Sigmoid colon (tissue), 6 donors: ENCODE measurements at regions not wholly inside any gene's neighbourhood (a gene's known extent, or its start where the extent isn't known, plus 50 kb on each side); places are given as distances from the start of the nearest gene placed in this dataset.

Source experiments
- DNase-seq: peaks from one replicate; pipeline ENCODE4 v3.0.0-alpha.2; 2019
- H3K27ac ChIP-seq, 4 donors: fragments of 200-600 bp; sonication (generic); one replicate each; pipeline ENCODE4 v1.5.1; 2016 to 2019; ENCODE audit warnings: mild to moderate bottlenecking in 1 of 4
- H3K27me3 ChIP-seq, 3 donors: fragments of 200-600 bp; sonication (generic); one replicate each; pipeline ENCODE4 v1.5.1; 2019; ENCODE audit warnings: mild to moderate bottlenecking in 1 of 3
- H3K36me3 ChIP-seq, 4 donors: fragments of 200-600 bp; sonication (generic); one replicate each; pipeline ENCODE4 v1.5.1; 2016 to 2019
- H3K4me1 ChIP-seq, 4 donors: fragments of 200-600 bp; sonication (generic); one replicate each; pipeline ENCODE4 v1.5.1; 2017 to 2019
- H3K4me3 ChIP-seq, 4 donors: fragments of 200-600 bp; sonication (generic); one replicate each; pipeline ENCODE4 v1.5.1; 2017 to 2019; ENCODE audit warnings: mild to moderate bottlenecking in 2 of 4, moderate library complexity in 1 of 4
- H3K9me3 ChIP-seq, 4 donors: fragments of 200-600 bp in 3 of 4; sonication (generic) in 3 of 4; one replicate each; pipeline versions ENCODE4 v1.5.1 to v1.6.1; 2013 to 2019
- CTCF ChIP-seq, 4 experiments: fragments of 450-650 bp in 3 of 4; fragments of 200-600 bp in 1 of 4; IDR thresholded peaks; one replicate each; pipeline ENCODE4 v1.5.1; 2016 to 2019; ENCODE audit warnings: antibody characterized with exemption in 4 of 4, mild to moderate bottlenecking in 3 of 4, moderate library complexity in 2 of 4
- EP300 ChIP-seq, 4 donors: sonication (generic); formaldehyde crosslinking; IDR thresholded peaks; one replicate each; pipeline ENCODE4 v1.6.1; 2017; ENCODE audit warnings: antibody characterized with exemption in 4 of 4
- POLR2A ChIP-seq, 2 donors: fragments of 450-650 bp; IDR thresholded peaks; one replicate each; pipeline ENCODE4 v1.6.1; 2016; ENCODE audit warnings: antibody characterized with exemption in 2 of 2, mild to moderate bottlenecking in 2 of 2, moderate library complexity in 2 of 2
- POLR2AphosphoS5 ChIP-seq, 4 donors: sonication (generic); formaldehyde crosslinking; IDR thresholded peaks; one replicate each; pipeline ENCODE4 v1.6.1; 2017; ENCODE audit warnings: antibody characterized with exemption in 4 of 4
- WGBS, 2 donors: extraction: QIAGEN DNeasy Blood & Tissue Kit; methylation state at CpG; one replicate each; pipeline ENCODE4 v1.1.7; 2013; 5-methylcytosine and 5-hydroxymethylcytosine counted together
- intact Hi-C: fragments of 100-400 bp; cut with DNase I; formaldehyde crosslinking; loops from one replicate; pipeline ENCODE4 v1.15.1; 2023
- donor health status: healthy with polysubstance abuse.
- donor health status: healthy.

DNA sequence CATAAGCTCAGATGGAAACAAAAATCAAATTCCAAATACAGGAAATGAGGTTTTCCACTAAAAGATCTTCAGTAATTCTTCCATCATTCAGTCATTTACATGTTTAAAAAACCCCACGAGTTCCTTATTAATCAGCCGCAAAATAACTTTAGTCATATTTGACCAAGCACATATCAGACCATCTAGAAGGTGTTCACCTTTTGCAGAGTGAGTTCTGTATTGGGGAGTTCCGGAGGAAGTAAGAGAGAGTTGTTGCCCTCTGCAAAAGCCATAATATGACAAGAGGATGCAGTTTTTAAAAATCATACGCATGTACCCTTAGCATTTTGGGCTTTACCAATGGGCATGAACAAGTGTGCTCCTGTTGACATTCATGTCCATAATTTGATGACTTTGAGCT lies 61.6 kb downstream of the CCR1 start:
- no peak for DNase-seq
- TF ChIP-seq EP300 (IDR thresholded peaks at IDR 0.05) (no peak), CTCF (IDR thresholded peaks at IDR 0.05) (no peak), POLR2AphosphoS5 (IDR thresholded peaks at IDR 0.05) (no peak), POLR2A (IDR thresholded peaks at IDR 0.05) (no peak)

GRCh38 chr3:46146021-46146420 lies 62.1 kb downstream of the CCR1 start:
- Histone ChIP-seq H3K4me1 (no peaks in the 10 kb centered on the region), H3K36me3 (no peaks in the 10 kb centered on the region), H3K27ac (no peak overlapping the region), H3K27me3 (no peaks in the 10 kb centered on the region), H3K9me3 (no peaks in the 10 kb centered on the region), H3K4me3 (no peak overlapping the region)
- 41 to 49% methylated on average over 2 of the region's 2 CpGs for WGBS, 2 donors
- intact Hi-C loops: no loop called here
- no peak for DNase-seq
- TF ChIP-seq POLR2AphosphoS5 (IDR thresholded peaks at IDR 0.05) (no peak), POLR2A (IDR thresholded peaks at IDR 0.05) (no peak), CTCF (IDR thresholded peaks at IDR 0.05) (no peak), EP300 (IDR thresholded peaks at IDR 0.05) (no peak)

More for the DNA sequence above, 61.6 kb downstream of the CCR1 start:
- Histone ChIP-seq H3K27me3 (no peaks in the 10 kb centered on the region), H3K27ac (no peak overlapping the region), H3K4me3 (no peak overlapping the region), H3K4me1 (no peaks in the 10 kb centered on the region), H3K9me3 (no peaks in the 10 kb centered on the region), H3K36me3 (no peaks in the 10 kb centered on the region)
- intact Hi-C loops: no loop called here
- 84 to 87% methylated on average over 4 of the region's 4 CpGs for WGBS, 2 donors

DNA sequence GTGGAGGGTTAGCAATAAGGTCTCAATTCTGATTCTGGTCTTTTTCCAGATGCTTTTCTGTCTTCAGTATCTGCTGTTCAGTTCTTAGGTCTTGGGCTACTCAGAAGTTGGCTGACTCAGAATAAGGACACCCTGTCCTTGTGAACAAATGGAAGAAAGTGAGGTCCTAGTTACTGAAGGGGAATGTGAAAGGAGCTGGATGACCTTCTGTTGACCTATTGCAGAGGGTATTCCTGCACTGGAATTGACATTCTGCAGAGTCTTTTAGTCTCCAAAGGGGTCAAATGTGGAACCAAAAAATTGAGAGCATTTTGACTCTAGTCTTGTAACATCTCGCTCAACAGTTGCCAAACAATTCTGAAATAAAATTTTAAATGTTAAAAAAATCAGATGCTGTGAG lies 63.0 kb downstream of the CCR1 start:
- DNase-seq: no peak
- TF ChIP-seq POLR2AphosphoS5 (IDR thresholded peaks at IDR 0.05) (peak in 1 of 4 donors; percentile 42), EP300 (IDR thresholded peaks at IDR 0.05) (no peak), CTCF (IDR thresholded peaks at IDR 0.05) (no peak)
- H3K27me3 ChIP-seq: no peaks in the 10 kb centered on the region
- 97 to 98% methylated on average over 1 of the region's 1 CpG for WGBS, 2 donors
- no peak overlapping the region for H3K27ac ChIP-seq
- no peaks in the 10 kb centered on the region for H3K36me3 ChIP-seq
- H3K4me3 ChIP-seq: no peak overlapping the region
- intact Hi-C loops: no loop called here
- no peaks in the 10 kb centered on the region for H3K4me1 ChIP-seq
- H3K9me3 ChIP-seq: no peaks in the 10 kb centered on the region

GRCh38 chr3:46143951-46144473 lies 64.1 kb downstream of the CCR1 start:
- no peaks in the 10 kb centered on the region for H3K27me3 ChIP-seq
- DNase-seq: no peak
- no peaks in the 10 kb centered on the region for H3K4me1 ChIP-seq
- H3K27ac ChIP-seq: peak overlapping the region in 1 of 4 donors; percentile 14
- no peak overlapping the region for H3K4me3 ChIP-seq
- 70 to 71% methylated on average over 4 of the region's 4 CpGs for WGBS, 2 donors
- TF ChIP-seq POLR2AphosphoS5 (IDR thresholded peaks at IDR 0.05) (no peak), EP300 (IDR thresholded peaks at IDR 0.05) (no peak)
- intact Hi-C loops: no loop called here
- H3K9me3 ChIP-seq: no peaks in the 10 kb centered on the region
- H3K36me3 ChIP-seq: no peaks in the 10 kb centered on the region

GRCh38 chr3:46141813-46142212 lies 66.3 kb downstream of the CCR1 start:
- H3K27ac ChIP-seq: no peak overlapping the region
- no peak for DNase-seq
- H3K36me3 ChIP-seq: no peaks in the 10 kb centered on the region
- H3K4me1 ChIP-seq: no peaks in the 10 kb centered on the region
- H3K9me3 ChIP-seq: no peaks in the 10 kb centered on the region
- no peaks in the 10 kb centered on the region for H3K27me3 ChIP-seq
- 86 to 89% methylated on average over 9 of the region's 9 CpGs for WGBS, 2 donors
- intact Hi-C loops: no loop called here
- H3K4me3 ChIP-seq: no peak overlapping the region
- TF ChIP-seq POLR2AphosphoS5 (IDR thresholded peaks at IDR 0.05) (no peak), EP300 (IDR thresholded peaks at IDR 0.05) (no peak), CTCF (IDR thresholded peaks at IDR 0.05) (no peak), POLR2A (IDR thresholded peaks at IDR 0.05) (no peak)
